NCI-H128 (cell line): ENCODE measurements at regions not wholly inside any gene's neighbourhood (a gene's known extent, or its start where the extent isn't known, plus 50 kb on each side); places are given as distances from the start of the nearest gene placed in this dataset.
"Not testable (repeated sequence)": the region's sequence is repeated elsewhere in the genome, so short reads cannot be mapped to it uniquely, and the experiment has no call there.

Source experiments
- DNase-seq: peaks from one replicate; lab custom pipeline; 2025; ENCODE audit not compliant: unreplicated experiment; lab: John Stamatoyannopoulos, UW

- no peak for DNase-seq
Measured at GRCh38 chr10:4249841-4250586, 465.0 kb upstream of the KLF6 start.

GRCh38 chr10:4247379-4247778 is 462.4 kb upstream of the KLF6 start:
- DNase-seq: no peak

- no peak for DNase-seq
Measured at GRCh38 chr10:4246881-4247358, 461.9 kb upstream of the KLF6 start.

GRCh38 chr10:4243651-4244050 is 458.6 kb upstream of the KLF6 start:
- no peak for DNase-seq

- no peak for DNase-seq
Measured at GRCh38 chr10:4243169-4243568, 458.2 kb upstream of the KLF6 start.

- no peak for DNase-seq
Measured at GRCh38 chr10:4242561-4243035, 457.6 kb upstream of the KLF6 start.

- DNase-seq: no peak
Measured at GRCh38 chr10:4241724-4242345, 456.8 kb upstream of the KLF6 start.

GRCh38 chr10:4240608-4241197 is 455.7 kb upstream of the KLF6 start:
- DNase-seq: no peak

GRCh38 chr10:4239186-4239585 is 454.2 kb upstream of the KLF6 start:
- no peak for DNase-seq

- DNase-seq: not testable (repeated sequence)
Measured at GRCh38 chr10:4236905-4237304, 451.9 kb upstream of the KLF6 start.

GRCh38 chr10:4234661-4235060 is 449.7 kb upstream of the KLF6 start:
- DNase-seq: no peak

- no peak for DNase-seq
Measured at GRCh38 chr10:4231439-4231838, 446.4 kb upstream of the KLF6 start.

GRCh38 chr10:4230036-4230435 is 445.0 kb upstream of the KLF6 start:
- no peak for DNase-seq

GRCh38 chr10:4229106-4229505 is 444.1 kb upstream of the KLF6 start:
- no peak for DNase-seq

GRCh38 chr10:4227586-4227985 is 442.6 kb upstream of the KLF6 start:
- DNase-seq: no peak

GRCh38 chr10:4226941-4227540 is 442.0 kb upstream of the KLF6 start:
- no peak for DNase-seq

GRCh38 chr10:4224178-4224577 is 439.2 kb upstream of the KLF6 start:
- no peak for DNase-seq

GRCh38 chr10:4221310-4221709 is 436.3 kb upstream of the KLF6 start:
- DNase-seq: not testable (repeated sequence)

GRCh38 chr10:4219901-4220300 is 434.9 kb upstream of the KLF6 start:
- no peak for DNase-seq

GRCh38 chr10:4217653-4218052 is 432.6 kb upstream of the KLF6 start:
- no peak for DNase-seq

GRCh38 chr10:4217187-4217586 is 432.2 kb upstream of the KLF6 start:
- no peak for DNase-seq

GRCh38 chr10:4216726-4217125 is 431.7 kb upstream of the KLF6 start:
- no peak for DNase-seq
